HG03558 (cell line): ENCODE measurements at regions not wholly inside any gene's neighbourhood (a gene's known extent, or its start where the extent isn't known, plus 50 kb on each side); places are given as distances from the start of the nearest gene placed in this dataset.

Experiments
- ATAC-seq: cut with Tn5 transposase; IDR thresholded peaks from one replicate; pipeline ENCODE4 v1.9.1; 2021; ENCODE audit warnings: moderate number of reproducible peaks; ENCODE audit not compliant: unreplicated experiment; ENCODE audit errors: extremely low read depth

DNA sequence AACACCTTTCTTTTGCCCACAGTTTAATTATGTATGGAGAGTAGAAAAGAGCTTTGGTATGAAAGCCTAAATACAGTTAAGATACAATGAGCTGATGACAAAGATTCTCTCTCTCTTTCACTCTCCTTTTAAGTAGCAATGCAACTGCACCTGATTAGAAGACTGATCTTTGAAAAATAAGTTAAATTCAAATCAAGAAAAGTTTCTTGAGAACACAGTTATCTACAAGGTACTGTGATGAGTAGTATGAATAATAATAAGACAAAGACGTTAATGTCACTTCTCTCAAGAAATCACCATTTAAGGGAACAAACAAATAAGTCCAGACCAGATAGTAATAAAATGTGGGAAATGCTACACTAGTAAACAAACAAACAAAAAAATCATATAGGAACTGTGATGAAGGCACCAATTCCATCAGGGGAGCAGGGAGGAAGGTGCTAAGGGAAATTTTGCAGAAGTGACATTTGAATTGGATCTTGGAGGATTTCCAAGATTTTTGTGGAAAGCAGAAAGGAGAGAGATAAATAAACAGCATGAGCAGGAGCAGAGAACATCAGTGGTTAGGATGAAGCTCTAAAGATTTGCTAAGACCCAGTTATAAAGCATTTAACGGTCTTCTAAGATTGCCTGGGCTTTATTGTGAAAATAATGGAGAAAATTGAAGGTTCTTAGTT is 65.2 kb upstream of the STK38L start:
- no peak for ATAC-seq

DNA sequence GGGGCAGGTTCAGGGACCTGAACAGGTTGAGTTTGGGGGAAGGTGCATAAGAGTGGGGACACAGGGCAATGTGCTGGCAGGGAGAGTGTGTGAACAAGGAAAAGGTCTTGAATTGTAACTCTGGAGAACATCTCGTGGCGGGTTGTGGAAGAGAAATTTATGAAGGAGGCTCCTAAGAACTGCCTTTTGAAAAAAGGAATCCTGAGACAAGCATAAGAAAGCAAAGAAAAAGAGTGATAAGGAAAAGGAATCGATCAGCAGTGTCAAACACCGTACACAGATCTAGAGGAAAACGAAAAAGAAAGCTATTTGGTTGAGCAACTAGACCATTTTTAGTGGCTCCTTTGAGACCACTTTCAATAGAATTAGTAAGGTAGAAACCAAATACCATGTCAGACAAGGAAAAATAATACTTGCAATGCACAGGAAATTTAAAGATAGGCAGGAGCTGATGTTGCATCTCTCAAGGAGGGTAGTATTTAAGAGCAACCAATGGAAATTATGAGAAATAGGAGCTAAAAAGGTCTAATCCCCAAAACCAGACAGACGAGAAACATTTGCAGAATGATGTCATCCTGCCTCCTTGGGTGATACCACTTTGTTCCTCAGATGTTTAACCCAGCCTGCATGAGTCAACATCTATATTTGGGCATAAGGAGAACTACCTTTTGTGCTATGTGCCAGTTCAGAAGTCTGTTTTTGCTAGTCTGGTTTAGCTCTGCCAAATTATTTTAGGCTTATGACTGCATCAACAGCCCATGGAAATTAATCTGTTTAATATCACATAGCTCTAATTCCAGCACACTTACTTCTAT is 64.5 kb upstream of the STK38L start:
- peak; percentile 82 for ATAC-seq

DNA sequence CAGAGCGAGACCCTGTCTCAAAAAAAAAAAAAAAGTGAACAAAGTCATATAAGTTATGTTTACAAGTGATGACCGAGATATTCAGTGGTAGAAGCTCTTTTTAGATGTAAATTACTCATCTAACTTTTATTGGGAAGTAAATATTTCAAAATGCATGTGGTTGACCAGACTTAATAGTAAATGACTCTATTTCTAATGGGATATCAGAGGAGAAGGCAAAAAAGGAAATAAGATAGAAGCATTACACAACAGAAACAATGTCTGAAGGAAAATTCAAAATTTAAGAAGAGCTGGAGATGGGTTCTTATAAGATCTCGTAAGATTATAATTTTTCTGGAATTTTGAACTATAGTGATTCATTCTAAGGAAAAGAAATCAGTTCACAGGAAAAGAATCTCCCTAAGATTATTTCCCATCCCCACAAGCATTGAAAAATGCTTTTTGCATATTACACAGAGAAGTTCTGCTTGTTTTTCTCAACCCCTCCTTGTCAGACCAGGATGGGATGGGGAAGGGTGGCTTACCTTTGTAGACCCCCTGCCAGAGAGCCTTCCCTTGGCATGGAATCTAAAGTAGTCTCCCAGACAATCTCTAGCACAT is 63.1 kb upstream of the STK38L start:
- no peak for ATAC-seq

DNA sequence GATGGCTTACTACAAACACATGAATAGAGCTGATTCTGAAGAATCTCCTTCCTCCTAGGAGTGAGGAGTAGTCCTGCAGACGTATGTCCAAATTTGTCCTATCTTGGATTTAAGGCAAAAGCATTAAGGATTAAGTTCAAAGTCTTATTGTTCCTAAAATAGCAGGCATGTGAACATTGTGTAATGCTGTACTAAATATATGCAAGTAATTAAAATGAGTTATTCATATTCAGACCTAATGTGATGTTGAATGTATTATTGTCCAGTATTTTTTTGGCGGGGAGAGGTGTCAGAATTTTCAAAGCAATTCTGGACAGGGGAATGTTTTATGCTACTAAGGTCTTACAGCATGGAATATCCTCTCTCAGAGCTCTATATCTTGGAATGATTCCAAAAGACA is 60.7 kb upstream of the STK38L start:
- no peak for ATAC-seq

DNA sequence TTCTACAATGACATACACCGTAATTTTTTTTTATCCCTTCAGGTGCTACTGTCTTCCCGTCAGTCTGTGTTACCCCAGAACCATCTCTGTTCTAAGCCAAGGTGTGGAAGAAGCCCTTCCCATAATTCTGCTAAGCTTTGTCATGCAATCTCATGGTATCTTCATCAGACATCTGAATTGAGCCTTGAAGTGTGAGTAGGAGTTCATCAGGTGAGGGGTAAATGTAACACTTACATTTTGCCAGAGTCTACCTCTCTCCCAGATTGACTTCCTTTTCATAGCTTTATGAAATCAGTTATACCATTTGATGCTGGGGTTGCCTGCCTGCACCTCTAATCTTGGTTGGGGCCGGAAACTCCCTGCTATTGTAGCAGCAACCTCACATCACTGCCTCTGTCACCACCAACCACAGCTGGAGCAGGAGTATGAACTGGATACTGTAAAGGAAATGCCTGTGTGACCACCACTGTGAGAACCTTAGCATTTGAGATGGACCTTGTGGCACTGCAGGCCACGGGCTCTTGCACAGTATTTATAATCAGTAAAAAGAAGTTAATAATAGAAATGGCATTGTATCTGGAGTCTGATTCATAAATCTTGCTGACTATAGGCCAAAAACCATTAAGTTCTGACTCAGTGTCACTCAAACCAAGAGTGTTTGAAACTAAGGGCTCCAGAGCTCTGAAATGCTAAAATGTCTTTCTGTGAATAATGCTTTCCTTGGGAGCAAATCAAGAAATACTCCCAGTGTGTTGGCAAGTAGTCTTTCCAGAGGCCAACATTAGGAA is 58.7 kb upstream of the STK38L start:
- peak; percentile 73 for ATAC-seq

DNA sequence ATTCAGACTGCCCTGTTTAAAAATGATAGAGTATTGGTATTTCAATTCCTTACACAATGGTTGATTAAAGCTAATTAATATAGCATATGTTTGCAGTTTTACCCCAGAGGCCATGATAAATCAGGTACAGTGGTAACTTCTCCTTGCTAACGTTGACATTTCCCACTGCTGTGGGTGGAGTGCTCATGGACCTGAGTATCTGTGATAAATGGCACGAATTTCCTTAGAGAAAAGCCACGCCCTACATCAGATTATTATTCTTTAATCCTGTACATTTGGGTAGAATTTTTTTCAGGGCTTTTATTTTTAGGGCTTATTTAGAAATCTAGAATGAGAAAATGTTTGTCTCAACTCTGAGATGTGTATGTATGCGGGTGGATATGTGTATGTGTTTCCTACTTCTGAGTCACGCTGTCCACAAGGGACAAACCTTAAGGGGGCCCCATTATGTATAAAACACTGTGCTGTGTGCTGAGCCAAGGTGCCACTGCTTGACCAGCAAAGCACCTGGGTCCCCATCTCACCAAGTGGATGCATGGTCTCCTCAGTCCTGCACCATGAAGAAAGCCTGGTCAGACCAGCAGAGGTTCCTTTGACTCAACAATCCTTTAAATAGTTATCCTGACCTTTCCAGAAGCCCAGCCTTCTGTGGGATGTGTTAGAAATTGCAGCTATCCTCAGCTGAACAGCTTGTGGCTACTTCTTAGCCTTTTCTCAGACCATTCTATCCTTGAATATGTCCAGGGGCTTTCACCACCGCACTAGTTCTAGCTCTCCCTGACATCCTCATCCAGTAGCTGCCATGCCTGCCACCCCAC is 57.9 kb upstream of the STK38L start:
- ATAC-seq, result no peak

DNA sequence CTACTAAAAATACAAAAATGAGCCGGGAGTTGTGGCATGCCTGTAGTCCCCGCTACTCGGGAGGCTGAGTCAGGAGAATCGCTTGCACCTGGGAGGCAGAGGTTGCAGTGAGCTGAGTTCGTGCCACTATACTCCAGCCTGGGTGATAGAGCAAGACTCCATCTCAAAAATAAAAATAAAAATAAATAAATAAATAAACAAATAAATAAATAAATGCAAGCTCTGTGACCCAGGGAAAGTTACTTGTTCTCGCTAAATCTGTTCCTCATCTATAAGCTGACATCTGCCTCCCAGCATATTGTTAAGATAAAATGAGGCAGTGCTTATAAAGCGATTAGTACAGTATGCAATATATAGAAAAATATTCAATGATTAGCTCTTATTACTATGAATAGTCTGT is 56.4 kb upstream of the STK38L start:
- ATAC-seq, result no peak

DNA sequence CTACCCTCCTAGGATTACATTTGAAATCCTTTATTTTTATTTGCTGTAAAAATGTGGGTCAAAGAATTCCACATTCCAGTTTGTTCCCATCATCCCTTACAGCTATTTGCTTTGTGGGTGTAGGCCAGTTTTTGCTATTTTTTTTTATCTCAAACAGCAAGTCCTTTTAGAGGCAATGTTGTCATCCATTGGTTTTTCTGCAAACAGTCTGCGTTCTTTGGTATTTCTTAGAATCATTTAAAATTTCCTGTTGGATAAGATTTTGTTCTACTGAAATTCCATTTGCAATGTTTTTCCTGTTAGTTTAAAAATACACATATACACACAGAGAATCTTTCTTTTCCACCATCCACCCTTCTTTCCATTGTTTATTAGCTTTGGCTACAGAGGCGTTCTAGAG is 53.3 kb upstream of the STK38L start:
- no peak for ATAC-seq

DNA sequence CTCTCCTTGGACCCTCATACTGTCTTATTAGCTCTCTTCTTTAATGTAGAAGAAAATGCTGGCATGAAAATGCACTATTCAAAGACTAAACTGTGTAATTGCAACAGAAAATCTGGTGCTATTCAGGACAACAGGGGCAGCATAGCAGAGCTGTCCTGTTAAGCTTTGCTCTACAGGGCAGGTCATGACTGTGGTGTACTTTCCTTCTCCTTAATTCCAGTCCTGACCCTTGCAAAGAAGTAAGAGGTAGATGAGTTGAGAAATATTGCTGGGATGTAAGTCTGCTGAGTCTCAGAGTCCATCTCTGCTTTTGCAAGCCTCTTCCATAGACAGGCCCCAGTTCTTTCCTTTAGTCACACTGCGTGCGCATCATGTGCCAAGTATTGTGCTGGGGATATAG is 52.6 kb upstream of the STK38L start:
- ATAC-seq, result no peak

DNA sequence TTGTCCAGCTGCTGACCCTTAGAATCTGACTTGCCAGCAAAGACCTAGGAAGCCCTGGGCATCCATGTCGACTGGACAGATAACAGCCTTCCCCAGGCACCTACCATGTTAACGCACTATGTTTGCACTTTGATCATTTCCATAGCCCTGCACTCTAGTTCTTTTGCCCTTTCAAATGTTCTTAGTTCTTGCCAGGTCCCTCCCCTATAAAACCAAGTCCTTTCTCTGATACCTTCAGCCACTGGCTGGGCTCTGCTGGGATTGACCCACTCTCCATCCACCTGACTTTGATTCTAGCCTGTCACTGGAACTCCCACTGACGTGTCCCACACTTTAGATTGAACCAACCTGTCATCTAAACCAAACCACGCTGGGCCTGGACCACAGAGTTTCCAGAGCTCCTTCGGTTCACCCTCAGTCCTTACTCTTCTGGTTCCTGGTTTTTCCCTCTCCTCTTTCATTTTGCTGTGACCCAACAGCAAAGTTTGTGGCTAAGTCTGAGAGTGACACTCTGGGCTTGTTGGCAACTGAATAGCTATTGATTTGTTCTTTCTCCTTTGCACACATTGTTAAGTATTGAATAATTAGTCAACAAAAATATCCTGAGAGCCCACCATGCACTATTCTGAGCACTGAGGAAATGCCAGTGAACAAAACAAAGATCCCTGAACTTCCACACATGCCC is 51.8 kb upstream of the STK38L start:
- ATAC-seq, result no peak

DNA sequence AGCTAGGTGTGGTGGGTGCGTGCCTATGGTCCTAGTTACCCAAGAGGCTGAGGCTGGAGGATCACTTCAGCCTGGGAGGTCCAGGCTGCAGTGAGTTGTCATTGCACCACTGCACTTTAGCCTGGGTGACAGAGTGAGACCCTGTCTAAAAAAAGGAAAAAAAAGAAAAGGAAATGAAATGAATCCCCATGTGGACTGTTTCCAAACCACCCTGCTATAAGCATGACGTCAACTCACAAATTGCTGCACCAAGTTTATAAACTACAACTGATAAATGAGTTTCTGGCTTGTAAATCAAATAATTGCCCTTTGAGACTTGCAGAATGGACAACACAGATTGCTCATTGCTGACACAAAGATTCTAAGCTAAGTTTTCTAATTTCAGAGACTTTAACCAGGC is 51.0 kb upstream of the STK38L start:
- ATAC-seq, result no peak

DNA sequence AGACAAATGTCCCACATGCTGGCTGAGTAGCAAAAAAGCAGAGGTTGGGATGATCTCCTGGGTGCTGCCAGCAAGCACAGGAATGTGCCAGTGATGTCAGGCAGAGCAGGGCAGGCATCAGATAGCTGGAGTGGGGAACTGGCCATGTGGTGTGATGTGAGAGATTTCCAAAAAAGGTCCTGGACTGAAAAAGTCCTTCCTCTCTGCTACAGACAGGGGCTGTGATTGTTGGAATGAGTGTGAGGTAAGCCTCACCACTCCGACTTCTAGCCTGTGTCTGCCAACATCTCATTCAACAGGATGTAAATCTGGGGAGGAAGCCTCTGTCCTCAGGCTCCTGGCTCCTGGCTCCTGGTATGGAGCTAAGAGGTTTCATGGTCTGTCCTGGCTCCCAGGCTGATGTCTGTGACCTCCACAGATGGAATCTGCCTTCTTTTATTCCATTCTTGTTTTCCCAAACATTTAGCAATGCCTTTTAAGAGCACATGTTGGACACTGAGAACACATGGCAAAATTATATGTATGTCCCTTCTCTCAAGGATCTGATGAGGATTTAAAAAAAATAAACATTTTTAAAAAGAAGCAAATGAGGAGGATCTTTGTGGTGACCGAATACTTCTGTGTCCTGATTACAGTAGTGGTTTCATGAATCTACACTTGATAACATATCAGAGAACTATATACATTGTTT is 50.1 kb upstream of the STK38L start:
- ATAC-seq, result no peak
